K562 (cell line): ENCODE measurements at regions not wholly inside any gene's neighbourhood (a gene's known extent, or its start where the extent isn't known, plus 50 kb on each side); places are given as distances from the start of the nearest gene placed in this dataset.

Experiments
- ATF1 ChIP-seq, 2 experiments: fragments of 450-650 bp in 1 of 2; IDR thresholded peaks; 2 replicates each; pipeline ENCODE4 v1.6.1; 2016; ENCODE audit warnings: missing compliant biosample characterization in 1 of 2, missing genetic modification characterization in 1 of 2
- CEBPG ChIP-seq, 3 experiments: fragments of 200-800 bp in 1 of 3; sonication (Bioruptor generic) in 1 of 3; sonication (generic) in 1 of 3; formaldehyde crosslinking in 1 of 3; IDR thresholded peaks in 2 of 3; conservative IDR thresholded peaks in 1 of 3; 2 replicates each; pipeline versions ENCODE4 v1.6.1 to v1.8.0; 2016 to 2022; ENCODE audit warnings: missing compliant biosample characterization in 2 of 3, missing genetic modification characterization in 2 of 3, mild to moderate bottlenecking in 1 of 3, missing genetic modification reagents in 1 of 3
- NR4A1 ChIP-seq, 2 experiments: fragments of 250-450 bp in 1 of 2; fragments of 450-650 bp in 1 of 2; sonication (Bioruptor Pico) in 1 of 2; IDR thresholded peaks; 2 replicates each; pipeline versions ENCODE4 v1.4.0 to v1.6.1; 2016 to 2020; ENCODE audit warnings: mild to moderate bottlenecking in 2 of 2, missing compliant biosample characterization in 1 of 2, missing genetic modification characterization in 1 of 2, moderate library complexity in 1 of 2
- POU5F1 ChIP-seq: fragments of 150-350 bp; IDR thresholded peaks from 2 replicates; pipeline ENCODE4 v1.6.1; 2014; ENCODE audit warnings: borderline replicate concordance, low read length, low read depth, mild to moderate bottlenecking; ENCODE audit not compliant: partially characterized antibody
- RAD21 ChIP-seq, 2 experiments: fragments of 250-450 bp in 1 of 2; fragments of 450-650 bp in 1 of 2; sonication (Bioruptor Pico) in 1 of 2; formaldehyde crosslinking in 1 of 2; IDR thresholded peaks in 1 of 2; conservative IDR thresholded peaks in 1 of 2; 2 replicates each; pipeline versions ENCODE4 v1.4.0 to v1.8.0; 2020 to 2022; ENCODE audit warnings: mild to moderate bottlenecking in 2 of 2, moderate library complexity in 1 of 2
- TF ChIP-seq, protein P1 (sequence below): fragments of 250-450 bp; sonication (Bioruptor Pico); IDR thresholded peaks from 2 replicates; pipeline ENCODE4 v1.4.0; 2020
- TF ChIP-seq, protein P2 (sequence below): sonication (generic); formaldehyde crosslinking; IDR thresholded peaks from 2 replicates; pipeline ENCODE4 v1.8.1; 2022; ENCODE audit warnings: missing genetic modification reagents

DNA sequence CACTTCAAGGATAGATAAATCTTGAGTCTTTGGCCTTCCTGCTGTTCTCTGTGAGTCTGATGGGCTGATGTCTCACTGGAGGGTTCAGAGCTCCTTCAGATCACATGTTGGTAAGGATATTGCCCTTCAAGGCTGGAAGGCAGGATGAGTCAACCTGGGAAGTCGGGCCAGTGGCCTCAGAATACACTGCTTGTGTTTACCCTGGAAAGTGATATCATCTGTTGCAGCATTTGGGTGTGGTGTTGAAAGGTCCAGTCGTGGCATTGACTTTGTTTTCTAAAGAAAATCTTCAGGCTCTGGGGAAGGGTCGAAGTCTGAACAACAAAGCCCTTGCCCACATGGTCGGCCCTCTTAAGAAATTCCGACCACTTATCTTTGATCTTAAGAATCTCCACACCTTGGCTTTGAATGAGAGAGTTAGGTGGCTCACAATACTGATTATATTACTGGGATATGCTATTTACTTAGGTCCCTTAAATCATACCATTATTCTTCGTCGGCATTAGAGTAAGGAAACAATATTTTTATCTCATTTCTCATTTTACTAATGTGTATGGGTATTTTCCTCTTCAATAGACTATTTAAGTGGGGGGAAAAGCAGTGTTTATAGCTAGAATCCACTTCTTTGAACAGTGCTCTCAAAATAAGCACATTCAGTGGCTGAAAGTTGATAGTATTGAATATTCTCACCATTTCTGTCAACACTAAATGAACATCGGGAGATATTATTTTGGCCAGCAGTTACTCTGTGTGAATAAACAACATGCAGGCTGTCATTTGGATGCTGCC, 303.9 kb upstream of the RASGRP1 start:
- TF ChIP-seq CEBPG (CRISPR knock-in tag; IDR thresholded peaks at IDR 0.05): no peak
- no peak for TF ChIP-seq CEBPG (tag; conservative IDR thresholded peaks at IDR 0.05 in 1 of 2, IDR thresholded peaks at IDR 0.05 in 1 of 2)
- TF ChIP-seq POU5F1: no peak
- TF ChIP-seq, protein P1, sequence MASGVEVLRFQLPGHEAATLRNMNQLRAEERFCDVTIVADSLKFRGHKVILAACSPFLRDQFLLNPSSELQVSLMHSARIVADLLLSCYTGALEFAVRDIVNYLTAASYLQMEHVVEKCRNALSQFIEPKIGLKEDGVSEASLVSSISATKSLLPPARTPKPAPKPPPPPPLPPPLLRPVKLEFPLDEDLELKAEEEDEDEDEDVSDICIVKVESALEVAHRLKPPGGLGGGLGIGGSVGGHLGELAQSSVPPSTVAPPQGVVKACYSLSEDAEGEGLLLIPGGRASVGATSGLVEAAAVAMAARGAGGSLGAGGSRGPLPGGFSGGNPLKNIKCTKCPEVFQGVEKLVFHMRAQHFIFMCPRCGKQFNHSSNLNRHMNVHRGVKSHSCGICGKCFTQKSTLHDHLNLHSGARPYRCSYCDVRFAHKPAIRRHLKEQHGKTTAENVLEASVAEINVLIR (CRISPR knock-in tag): no peak
- no peak for TF ChIP-seq ATF1 (CRISPR knock-in tag; IDR thresholded peaks at IDR 0.05)
- no peak for TF ChIP-seq ATF1 (tag; IDR thresholded peaks at IDR 0.05)
- TF ChIP-seq NR4A1 (CRISPR knock-in tag; IDR thresholded peaks at IDR 0.05): no peak
- TF ChIP-seq NR4A1 (tag; IDR thresholded peaks at IDR 0.05): no peak
- TF ChIP-seq, protein P2, sequence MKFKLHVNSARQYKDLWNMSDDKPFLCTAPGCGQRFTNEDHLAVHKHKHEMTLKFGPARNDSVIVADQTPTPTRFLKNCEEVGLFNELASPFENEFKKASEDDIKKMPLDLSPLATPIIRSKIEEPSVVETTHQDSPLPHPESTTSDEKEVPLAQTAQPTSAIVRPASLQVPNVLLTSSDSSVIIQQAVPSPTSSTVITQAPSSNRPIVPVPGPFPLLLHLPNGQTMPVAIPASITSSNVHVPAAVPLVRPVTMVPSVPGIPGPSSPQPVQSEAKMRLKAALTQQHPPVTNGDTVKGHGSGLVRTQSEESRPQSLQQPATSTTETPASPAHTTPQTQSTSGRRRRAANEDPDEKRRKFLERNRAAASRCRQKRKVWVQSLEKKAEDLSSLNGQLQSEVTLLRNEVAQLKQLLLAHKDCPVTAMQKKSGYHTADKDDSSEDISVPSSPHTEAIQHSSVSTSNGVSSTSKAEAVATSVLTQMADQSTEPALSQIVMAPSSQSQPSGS (CRISPR knock-in tag): no peak
- no peak for TF ChIP-seq RAD21 (CRISPR knock-in tag; conservative IDR thresholded peaks at IDR 0.05 in 1 of 2, IDR thresholded peaks at IDR 0.05 in 1 of 2)
